Hematopoietic multipotent progenitor cell treated with erythropoietin and hydrocortisone succinate and interleukin-3 and kit ligand, for 4 days (in vitro differentiated cells): ENCODE measurements at regions not wholly inside any gene's neighbourhood (a gene's known extent, or its start where the extent isn't known, plus 50 kb on each side); places are given as distances from the start of the nearest gene placed in this dataset.

Experiments
- DNase-seq: peaks from one replicate; pipeline ENCODE4 v3.0.0-alpha.2; 2015

DNA sequence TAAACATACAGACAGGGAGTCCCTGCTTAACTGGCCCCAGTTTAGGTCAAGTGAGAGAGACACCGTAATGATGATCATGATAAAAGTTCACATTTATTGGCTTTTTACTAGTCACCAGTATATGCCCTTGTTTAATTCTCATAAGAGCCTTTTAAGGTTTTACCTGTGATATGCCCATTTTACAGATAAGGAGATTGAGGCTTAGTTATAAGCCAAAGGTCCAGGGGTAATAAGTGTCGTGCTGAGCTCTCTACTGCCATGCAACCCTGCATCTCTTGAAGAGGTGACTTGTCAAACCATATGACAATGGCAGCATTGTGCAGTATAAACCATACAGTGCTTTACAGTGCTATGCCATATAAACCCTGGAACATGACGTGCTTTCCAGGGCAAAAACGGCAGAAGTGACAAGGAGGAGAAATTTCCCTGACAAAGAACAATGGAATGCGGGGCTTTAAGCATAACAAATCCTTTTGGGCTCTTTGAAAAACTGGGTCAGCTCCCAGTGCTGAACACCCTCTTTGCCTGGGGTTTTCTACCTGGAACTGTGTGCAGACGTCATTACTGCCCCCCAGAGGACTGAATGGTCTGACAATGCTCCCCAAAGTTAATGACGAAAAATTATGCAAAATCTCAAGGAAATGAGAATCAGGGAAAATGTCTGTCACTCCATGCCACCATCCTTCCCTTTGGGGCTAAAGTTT, 59.7 kb upstream of the C14orf132 start:
- DNase-seq, result peak; percentile 4

DNA sequence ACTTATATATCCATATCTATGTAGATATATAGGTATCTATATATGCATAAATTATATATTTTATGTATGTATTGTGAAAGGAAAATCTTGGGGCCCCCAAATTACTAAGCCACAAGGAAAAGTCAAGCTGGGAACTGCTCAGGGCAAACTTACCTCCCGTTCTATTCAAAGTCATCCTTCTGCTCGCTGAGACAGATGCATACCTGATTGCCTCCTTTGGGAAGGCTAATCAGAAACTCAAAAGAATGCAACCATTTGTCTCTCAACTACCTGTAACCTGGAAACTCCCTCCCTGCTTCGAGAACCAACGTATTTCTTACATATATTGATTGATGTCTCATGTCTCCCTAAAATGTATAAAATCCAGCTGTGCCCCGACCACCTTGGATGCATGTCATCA, 58.8 kb upstream of the C14orf132 start:
- DNase-seq, result no peak

DNA sequence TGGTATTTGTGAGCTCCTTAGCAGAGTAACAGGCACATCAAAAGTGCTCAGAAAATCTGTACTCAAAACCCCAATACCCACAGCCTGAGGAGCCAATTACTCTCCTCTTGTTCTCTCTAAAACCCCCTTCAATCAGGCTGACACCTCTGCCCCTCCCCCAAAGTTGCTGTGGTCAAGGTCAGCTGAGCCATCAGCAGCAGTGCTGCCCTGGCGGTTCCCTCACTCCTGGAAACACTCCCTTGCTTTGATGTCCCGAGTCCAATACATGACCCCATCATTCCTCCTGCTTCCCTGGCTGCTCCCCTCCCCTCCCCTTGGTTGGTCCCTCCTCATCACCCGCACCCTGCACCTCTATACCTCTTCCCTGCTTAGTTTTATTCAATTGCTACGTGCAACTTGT, 57.2 kb upstream of the C14orf132 start:
- DNase-seq, result no peak

DNA sequence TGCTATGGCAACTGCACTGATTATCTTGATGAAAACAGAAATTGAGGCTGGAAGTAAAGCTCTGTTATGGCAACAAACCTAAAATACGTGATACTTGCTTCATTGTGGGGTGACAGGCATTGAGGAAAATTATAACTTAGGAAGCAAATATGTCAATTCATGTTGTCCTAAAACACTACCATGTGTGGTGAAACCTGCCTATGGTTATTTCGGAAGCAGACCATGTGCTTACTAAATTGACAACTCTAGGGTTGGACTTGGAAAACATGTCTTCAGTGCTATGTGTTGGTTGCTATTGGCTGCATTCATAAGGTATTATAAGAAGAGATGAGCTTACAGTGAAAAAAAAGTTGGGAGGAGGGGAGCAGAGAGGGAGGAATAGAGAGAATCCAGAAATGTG, 55.0 kb upstream of the C14orf132 start:
- no peak for DNase-seq
